ENCODE measurements at regions not wholly inside any gene's neighbourhood (a gene's known extent, or its start where the extent isn't known, plus 50 kb on each side); places are given as distances from the start of the nearest gene placed in this dataset.

DNA sequence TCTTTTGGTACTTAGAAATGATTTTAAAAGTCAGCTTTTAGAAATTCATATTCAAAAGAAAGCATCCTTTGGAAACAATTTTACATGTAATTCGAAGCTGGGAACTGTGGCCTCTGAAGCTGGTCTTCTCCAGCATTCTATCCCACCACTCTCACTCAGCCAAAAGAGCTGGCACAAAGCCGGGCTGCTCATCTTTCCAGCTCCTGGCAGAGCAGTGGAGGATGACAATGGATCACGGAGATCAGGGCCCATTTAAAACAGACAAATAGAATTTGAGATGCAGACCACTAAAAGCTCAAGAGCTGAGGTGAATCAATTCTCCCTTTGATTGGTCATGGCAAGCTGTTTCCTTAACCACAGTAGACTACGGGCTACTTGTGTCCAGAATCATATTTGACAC lies 60.6 kb downstream of the OTOR start:
- intact Hi-C loops (cut with micrococcal nuclease; ENCODE audit: unreplicated experiment): loop anchor here (10.0 kb wide), 1 partner anchor 796 kb away; no protein-coding TSS in a partner anchor
- H3K4me1 ChIP-seq: no peaks in the 10 kb centered on the region
- Mint-ChIP-seq H3K27ac (ENCODE audit: unreplicated experiment) (no peak overlapping the region), H3K4me3 (ENCODE audit: unreplicated experiment) (no peak overlapping the region), H3K9me3 (ENCODE audit: unreplicated experiment) (no peaks in the 10 kb centered on the region), H3K27me3 (ENCODE audit: insufficient read depth, unreplicated experiment) (peaks cover 27% of the 10 kb centered on the region), H3K4me1 (ENCODE audit: low read depth, unreplicated experiment) (no peaks in the 10 kb centered on the region), H3K36me3 (ENCODE audit: insufficient read depth, unreplicated experiment) (no peaks in the 10 kb centered on the region)
- ChIA-PET POLR2A (no interaction called here), CTCF (interaction anchor here (0.9 kb wide), 1 partner anchor 1434 kb away, joined by 4 read pairs; no protein-coding TSS in a partner anchor)
- peaks cover 2% of the 10 kb centered on the region; the same call in 1 of the 2 replicates for H3K27me3 ChIP-seq (replicated peaks; ENCODE audit: control insufficient read depth, insufficient read depth, low read length)
- H3K36me3 ChIP-seq (ENCODE audit: control insufficient read depth, insufficient read depth, low read length): no peaks in the 10 kb centered on the region
- BruUV-seq (replicated peaks): no TSS peak
- 0 out of 2 replicates have a peak, but pooled peaks cover 11% of the 10 kb centered on the region for H3K9me3 ChIP-seq
- H3K4me3 ChIP-seq (ENCODE audit: low read depth, low read length): no peak overlapping the region
- TF ChIP-seq, protein P1, sequence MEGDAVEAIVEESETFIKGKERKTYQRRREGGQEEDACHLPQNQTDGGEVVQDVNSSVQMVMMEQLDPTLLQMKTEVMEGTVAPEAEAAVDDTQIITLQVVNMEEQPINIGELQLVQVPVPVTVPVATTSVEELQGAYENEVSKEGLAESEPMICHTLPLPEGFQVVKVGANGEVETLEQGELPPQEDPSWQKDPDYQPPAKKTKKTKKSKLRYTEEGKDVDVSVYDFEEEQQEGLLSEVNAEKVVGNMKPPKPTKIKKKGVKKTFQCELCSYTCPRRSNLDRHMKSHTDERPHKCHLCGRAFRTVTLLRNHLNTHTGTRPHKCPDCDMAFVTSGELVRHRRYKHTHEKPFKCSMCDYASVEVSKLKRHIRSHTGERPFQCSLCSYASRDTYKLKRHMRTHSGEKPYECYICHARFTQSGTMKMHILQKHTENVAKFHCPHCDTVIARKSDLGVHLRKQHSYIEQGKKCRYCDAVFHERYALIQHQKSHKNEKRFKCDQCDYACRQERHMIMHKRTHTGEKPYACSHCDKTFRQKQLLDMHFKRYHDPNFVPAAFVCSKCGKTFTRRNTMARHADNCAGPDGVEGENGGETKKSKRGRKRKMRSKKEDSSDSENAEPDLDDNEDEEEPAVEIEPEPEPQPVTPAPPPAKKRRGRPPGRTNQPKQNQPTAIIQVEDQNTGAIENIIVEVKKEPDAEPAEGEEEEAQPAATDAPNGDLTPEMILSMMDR (IDR thresholded peaks at IDR 0.05; ENCODE audit: insufficient read depth in 1 of 2, low read depth in 1 of 2, low read length in 1 of 2, severe bottlenecking in 1 of 2, unreplicated experiment in 1 of 2): no peak
- no peak for DNase-seq

DNA sequence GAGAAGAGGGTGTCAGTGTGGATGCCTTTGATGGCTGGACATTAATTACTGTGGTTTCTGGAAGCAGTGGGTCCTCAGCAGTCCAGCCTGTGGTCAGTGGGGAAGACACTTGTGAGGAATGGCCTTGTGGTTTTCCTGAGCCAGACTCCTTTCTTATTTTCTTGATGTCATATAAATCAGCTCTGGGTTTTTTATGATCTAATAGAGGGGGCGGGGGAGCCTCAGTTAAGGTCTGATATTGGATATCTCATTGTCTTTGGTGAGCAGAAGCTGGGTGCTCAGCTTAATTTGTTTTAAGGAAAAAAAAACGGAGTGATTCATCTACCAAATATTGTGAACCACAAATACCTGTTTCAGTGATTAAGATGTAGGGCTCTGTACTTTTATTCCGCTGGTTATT lies 62.1 kb downstream of the OTOR start:
- BruUV-seq (replicated peaks): no TSS peak
- Mint-ChIP-seq H3K27me3 (ENCODE audit: insufficient read depth, unreplicated experiment) (peaks cover 27% of the 10 kb centered on the region), H3K4me1 (ENCODE audit: low read depth, unreplicated experiment) (no peaks in the 10 kb centered on the region), H3K36me3 (ENCODE audit: insufficient read depth, unreplicated experiment) (no peaks in the 10 kb centered on the region), H3K4me3 (ENCODE audit: unreplicated experiment) (no peak overlapping the region), H3K9me3 (ENCODE audit: unreplicated experiment) (no peaks in the 10 kb centered on the region), H3K27ac (ENCODE audit: unreplicated experiment) (no peak overlapping the region)
- TF ChIP-seq, protein P1 (IDR thresholded peaks at IDR 0.05; ENCODE audit: insufficient read depth in 1 of 2, low read depth in 1 of 2, low read length in 1 of 2, severe bottlenecking in 1 of 2, unreplicated experiment in 1 of 2): no peak
- DNase-seq: no peak
- POLR2A ChIA-PET: no interaction called here
- CTCF ChIA-PET: no interaction called here
- intact Hi-C loops (cut with micrococcal nuclease; ENCODE audit: unreplicated experiment): loop anchor here (5.0 kb wide), 1 partner anchor 48 kb away; no protein-coding TSS in a partner anchor
- no peak overlapping the region for H3K4me3 ChIP-seq (ENCODE audit: low read depth, low read length)
- H3K27me3 ChIP-seq (replicated peaks; ENCODE audit: control insufficient read depth, insufficient read depth, low read length): peaks cover 2% of the 10 kb centered on the region; the same call in 1 of the 2 replicates
- no peaks in the 10 kb centered on the region for H3K36me3 ChIP-seq (ENCODE audit: control insufficient read depth, insufficient read depth, low read length)
- no peaks in the 10 kb centered on the region for H3K4me1 ChIP-seq
- H3K9me3 ChIP-seq: 0 out of 2 replicates have a peak, but pooled peaks cover 11% of the 10 kb centered on the region

DNA sequence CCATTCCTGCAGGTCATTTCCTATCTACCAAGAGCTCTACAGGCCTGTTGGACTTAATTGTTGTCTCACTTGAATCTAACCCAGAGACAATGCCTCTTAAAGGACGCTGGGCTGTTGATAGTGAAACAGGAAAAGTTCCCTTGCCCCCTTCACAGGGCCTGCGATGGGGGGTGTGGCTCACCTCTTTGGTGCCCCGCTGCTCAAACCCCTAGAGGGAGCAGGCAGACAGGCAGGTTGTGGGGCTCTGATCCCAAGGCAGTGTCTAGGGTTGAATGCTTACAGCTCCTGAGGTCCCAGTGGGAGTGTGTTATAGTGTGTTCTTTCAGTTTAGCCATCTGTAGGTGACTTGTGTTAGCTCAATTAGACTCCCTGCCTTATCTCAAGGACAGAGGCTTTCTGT lies 68.0 kb downstream of the OTOR start:
- Histone ChIP-seq H3K9me3 (no peaks in the 10 kb centered on the region), H3K4me3 (ENCODE audit: low read depth, low read length) (no peak overlapping the region), H3K4me1 (no peaks in the 10 kb centered on the region), H3K27me3 (replicated peaks; ENCODE audit: control insufficient read depth, insufficient read depth, low read length) (peaks cover 2% of the 10 kb centered on the region; the same call in 1 of the 2 replicates), H3K36me3 (ENCODE audit: control insufficient read depth, insufficient read depth, low read length) (no peaks in the 10 kb centered on the region)
- intact Hi-C loops (cut with micrococcal nuclease; ENCODE audit: unreplicated experiment): no loop called here
- peak in 1 of 2 experiments; percentile 3 for DNase-seq
- ChIA-PET CTCF (interaction anchor here (0.8 to 1.2 kb wide), 2 partner anchors 10 to 12 kb away, joined by 3 to 4 read pairs; no protein-coding TSS in a partner anchor), POLR2A (no interaction called here)
- Mint-ChIP-seq H3K9me3 (ENCODE audit: unreplicated experiment) (no peaks in the 10 kb centered on the region), H3K27me3 (ENCODE audit: insufficient read depth, unreplicated experiment) (peaks cover 17% of the 10 kb centered on the region), H3K27ac (ENCODE audit: unreplicated experiment) (no peak overlapping the region), H3K4me3 (ENCODE audit: unreplicated experiment) (no peak overlapping the region), H3K36me3 (ENCODE audit: insufficient read depth, unreplicated experiment) (no peaks in the 10 kb centered on the region), H3K4me1 (ENCODE audit: low read depth, unreplicated experiment) (no peaks in the 10 kb centered on the region)
- TF ChIP-seq, protein P1 (IDR thresholded peaks at IDR 0.05; ENCODE audit: insufficient read depth in 1 of 2, low read depth in 1 of 2, low read length in 1 of 2, severe bottlenecking in 1 of 2, unreplicated experiment in 1 of 2): no peak
- BruUV-seq (replicated peaks): no TSS peak

Data from Caco-2 (cell line).